ENCODE measurements at regions not wholly inside any gene's neighbourhood (a gene's known extent, or its start where the extent isn't known, plus 50 kb on each side); places are given as distances from the start of the nearest gene placed in this dataset.

- no peak for TF ChIP-seq CTCF (IDR thresholded peaks at IDR 0.05; ENCODE audit: extremely low read depth, missing control alignments)
- DNase-seq (ENCODE audit: low spot score) = no peak
Observed at GRCh38 chrX:23223169-23223568, 111.5 kb upstream of the PTCHD1 start.

- no peak for DNase-seq (ENCODE audit: low spot score)
- no peak for TF ChIP-seq CTCF (IDR thresholded peaks at IDR 0.05; ENCODE audit: extremely low read depth, missing control alignments)
Observed at GRCh38 chrX:23228454-23228853, 106.2 kb upstream of the PTCHD1 start.

GRCh38 chrX:23228950-23229448, 105.7 kb upstream of the PTCHD1 start:
- no peak for DNase-seq (ENCODE audit: low spot score)
- TF ChIP-seq CTCF (IDR thresholded peaks at IDR 0.05; ENCODE audit: extremely low read depth, missing control alignments) = no peak

- DNase-seq (ENCODE audit: low spot score) = no peak
- TF ChIP-seq CTCF (IDR thresholded peaks at IDR 0.05; ENCODE audit: extremely low read depth, missing control alignments) = no peak
Observed at GRCh38 chrX:23235051-23235450, 99.6 kb upstream of the PTCHD1 start.

GRCh38 chrX:23246001-23246400, 88.6 kb upstream of the PTCHD1 start:
- no peak for TF ChIP-seq CTCF (IDR thresholded peaks at IDR 0.05; ENCODE audit: extremely low read depth, missing control alignments)
- DNase-seq (ENCODE audit: low spot score) = no peak

- DNase-seq (ENCODE audit: low spot score) = no peak
- no peak for TF ChIP-seq CTCF (IDR thresholded peaks at IDR 0.05; ENCODE audit: extremely low read depth, missing control alignments)
Observed at GRCh38 chrX:23248187-23248586, 86.5 kb upstream of the PTCHD1 start.

- TF ChIP-seq CTCF (IDR thresholded peaks at IDR 0.05; ENCODE audit: extremely low read depth, missing control alignments) = no peak
Observed at GRCh38 chrX:23251043-23251442, 83.6 kb upstream of the PTCHD1 start.

More at GRCh38 chrX:23251043-23251442, 83.6 kb upstream of the PTCHD1 start:
- no peak for DNase-seq (ENCODE audit: low spot score)

Data from GM20000 (cell line).